BJ (cell line): ENCODE measurements at regions not wholly inside any gene's neighbourhood (a gene's known extent, or its start where the extent isn't known, plus 50 kb on each side); places are given as distances from the start of the nearest gene placed in this dataset.

Source experiments
- CTCF ChIA-PET: fragments of 350-600 bp; formaldehyde crosslinking; extraction: SDS; loops from one replicate; lab custom pipeline; 2021; ENCODE audit warnings: antibody characterized with exemption, inconsistent platforms; lab: Yijun Ruan, JAX
- POLR2A ChIA-PET: fragments of 300-600 bp; sonication (Branson Sonifier 250); formaldehyde crosslinking; extraction: SDS; loops from one replicate; lab custom pipeline; 2021; ENCODE audit warnings: antibody characterized with exemption; lab: Charles Lee
- DNase-seq: peaks from one replicate; pipeline ENCODE4 v3.0.0-alpha.2; 2011; ENCODE audit warnings: low read depth
- H3K27me3 ChIP-seq: 2 replicates; pipeline ENCODE4 v1.6.0; 2011; ENCODE audit warnings: low read length; ENCODE audit not compliant: control insufficient read depth, insufficient read depth
- H3K36me3 ChIP-seq: 2 replicates; pipeline ENCODE4 v1.5.1; 2011; ENCODE audit warnings: low read length; ENCODE audit not compliant: control insufficient read depth, insufficient read depth
- H3K4me3 ChIP-seq: 2 replicates; pipeline ENCODE4 v1.5.1; 2011; ENCODE audit warnings: low read depth, mild to moderate bottlenecking, control low read depth, low read length
- CTCF ChIP-seq: IDR thresholded peaks from 2 replicates; pipeline ENCODE4 v1.5.1; 2011; ENCODE audit warnings: low read depth, mild to moderate bottlenecking, control low read depth, inconsistent platforms, low read length, moderate library complexity; ENCODE audit not compliant: insufficient read depth

- DNase-seq, result no peak
- POLR2A ChIA-PET, result interaction anchor here (0.6 kb wide), 1 partner anchor 11 kb away, joined by 4 read pairs; no protein-coding TSS in a partner anchor
- TF ChIP-seq CTCF, result no peak
- Histone ChIP-seq H3K27me3 (peaks cover 2% of the 10 kb centered on the region; the same call in 1 of the 2 replicates), H3K4me3 (no peak overlapping the region), H3K36me3 (no peaks in the 10 kb centered on the region)
- CTCF ChIA-PET, result interaction anchor here (2.0 kb wide), 1 partner anchor 20 kb away, joined by 9 read pairs; no protein-coding TSS in a partner anchor
Measured at GRCh38 chr3:107907996-107908395, 182.8 kb downstream of the CD47 start.

- CTCF ChIA-PET, result interaction anchor here (2.3 kb wide), 1 partner anchor 23 kb away, joined by 8 read pairs; no protein-coding TSS in a partner anchor
- Histone ChIP-seq H3K36me3 (no peaks in the 10 kb centered on the region), H3K4me3 (no peak overlapping the region), H3K27me3 (peaks cover 2% of the 10 kb centered on the region; the same call in 1 of the 2 replicates)
- POLR2A ChIA-PET, result no interaction called here
- no peak for DNase-seq
- no peak for TF ChIP-seq CTCF
Measured at GRCh38 chr3:107904536-107905066, 186.2 kb downstream of the CD47 start.

DNA sequence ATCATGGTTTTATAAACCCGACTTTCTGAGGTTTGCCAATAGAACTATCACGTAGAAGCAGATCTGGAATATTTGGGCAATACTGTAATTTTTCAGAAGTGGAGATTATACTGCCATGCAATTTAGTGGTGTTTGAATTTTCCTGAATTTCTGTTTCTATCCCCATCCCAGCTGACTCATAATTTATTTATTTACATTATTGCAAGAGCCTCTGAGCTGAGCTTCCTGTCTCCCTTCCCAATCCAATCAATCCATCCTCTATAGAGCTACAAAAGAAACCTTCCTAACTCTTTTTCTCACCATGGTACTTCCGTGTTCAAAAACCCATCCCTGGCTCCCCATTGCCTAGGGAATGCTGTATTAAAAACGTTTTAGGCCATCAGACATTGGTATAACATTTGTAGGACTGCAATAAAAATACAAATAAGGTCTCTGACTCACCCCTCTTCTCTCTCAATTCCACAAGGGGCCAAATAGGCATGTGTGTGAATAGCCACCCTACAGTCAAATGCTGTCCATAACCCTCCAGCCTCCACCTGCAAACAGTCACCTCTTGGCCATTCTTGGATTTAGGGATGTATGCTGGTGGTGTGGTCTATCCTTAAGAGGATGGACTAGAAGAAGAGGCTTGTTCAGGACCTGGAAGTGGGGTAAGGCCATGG lies 190.7 kb downstream of the CD47 start:
- CTCF ChIA-PET, result interaction anchor here (1.4 kb wide), 1 partner anchor 18 kb away, joined by 3 read pairs; no protein-coding TSS in a partner anchor

DNA sequence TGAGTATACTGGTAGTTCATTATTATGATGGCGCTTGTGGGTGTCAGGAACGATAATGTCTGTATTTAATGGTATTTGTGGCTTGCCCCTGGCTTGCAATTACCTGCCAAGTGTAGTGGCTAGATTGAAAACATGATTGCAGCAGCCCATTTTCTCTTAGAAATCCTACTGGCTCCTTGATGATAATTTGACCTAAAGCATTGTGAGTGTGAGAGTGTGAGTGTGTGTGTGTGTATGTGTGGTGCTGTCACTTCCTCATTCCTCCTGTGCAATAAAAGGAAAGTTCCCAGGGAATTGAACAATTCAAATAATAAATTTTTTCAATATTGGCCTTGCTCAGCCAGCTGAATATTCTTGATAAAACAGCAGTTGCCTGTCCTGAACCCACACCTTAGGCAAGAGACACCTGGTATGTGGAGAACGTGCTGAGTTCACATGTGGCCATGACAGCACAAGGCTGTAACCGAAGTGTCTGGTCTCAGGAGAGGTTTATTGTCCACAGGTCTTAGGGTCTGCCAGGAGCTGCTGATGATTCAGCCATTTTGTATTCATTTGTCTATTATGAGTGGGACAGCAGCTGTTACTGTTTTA lies 193.3 kb downstream of the CD47 start:
- Histone ChIP-seq H3K36me3 (no peaks in the 10 kb centered on the region), H3K4me3 (no peak overlapping the region), H3K27me3 (no peaks in the 10 kb centered on the region; the same call in 1 of the 2 replicates)
- TF ChIP-seq CTCF, result no peak
- ChIA-PET POLR2A (interaction anchor here (0.6 kb wide), 1 partner anchor 11 kb away, joined by 4 read pairs; no protein-coding TSS in a partner anchor), CTCF (interaction anchor here (0.7 to 1.1 kb wide), 2 partner anchors 12 to 13 kb away, joined by 3 read pairs; no protein-coding TSS in a partner anchor)
- no peak for DNase-seq

More for the DNA sequence above, 190.7 kb downstream of the CD47 start:
- POLR2A ChIA-PET, result no interaction called here
- DNase-seq, result no peak
- Histone ChIP-seq H3K4me3 (no peak overlapping the region), H3K27me3 (peaks cover 2% of the 10 kb centered on the region), H3K36me3 (no peaks in the 10 kb centered on the region)
- TF ChIP-seq CTCF, result no peak

GRCh38 chr3:107894998-107895397 lies 195.8 kb downstream of the CD47 start:
- no peaks in the 10 kb centered on the region; the same call in 1 of the 2 replicates for H3K27me3 ChIP-seq
- ChIA-PET POLR2A (no interaction called here), CTCF (interaction anchor here (1.3 to 1.5 kb wide), 2 partner anchors 11 to 235 kb away, joined by 3 read pairs; no protein-coding TSS in a partner anchor)
- TF ChIP-seq CTCF, result no peak
- H3K36me3 ChIP-seq, result no peaks in the 10 kb centered on the region
- H3K4me3 ChIP-seq, result no peak overlapping the region
- no peak for DNase-seq
